Epithelial cell of proximal tubule (primary cell): ENCODE measurements at regions not wholly inside any gene's neighbourhood (a gene's known extent, or its start where the extent isn't known, plus 50 kb on each side); places are given as distances from the start of the nearest gene placed in this dataset.

Experiments used
- DNase-seq: peaks from one replicate; pipeline ENCODE4 v3.0.0-alpha.2; 2011; ENCODE audit warnings: low read depth
- H3K4me3 ChIP-seq: 2 replicates; pipeline ENCODE4 v1.5.1; 2011; ENCODE audit warnings: low read depth, mild to moderate bottlenecking, low read length
- TF ChIP-seq, protein P1 (sequence below): conservative IDR thresholded peaks from 2 replicates; pipeline ENCODE4 v1.5.1; 2012; ENCODE audit warnings: low read depth, mild to moderate bottlenecking, low read length

DNA sequence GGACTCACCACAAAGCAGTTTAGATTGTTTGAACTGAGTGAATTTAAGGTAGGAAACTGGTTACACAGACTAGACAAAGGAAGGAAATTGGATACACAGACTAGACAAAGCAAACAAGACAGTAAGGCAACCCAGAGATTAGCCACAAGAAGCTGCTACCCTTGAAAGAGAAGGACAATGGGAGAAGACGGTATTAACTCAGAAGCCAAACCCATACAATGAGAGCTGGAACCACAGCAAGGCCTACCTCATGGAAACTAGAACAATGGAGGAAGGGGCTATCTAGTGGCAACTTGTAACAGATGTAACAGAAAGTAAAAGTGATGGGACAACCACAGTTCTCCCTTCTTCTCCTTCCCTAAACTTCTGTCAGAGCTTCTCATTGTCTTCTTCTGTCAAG lies 410.9 kb upstream of the SPRY2 start:
- no peak for DNase-seq
- TF ChIP-seq, protein P1, sequence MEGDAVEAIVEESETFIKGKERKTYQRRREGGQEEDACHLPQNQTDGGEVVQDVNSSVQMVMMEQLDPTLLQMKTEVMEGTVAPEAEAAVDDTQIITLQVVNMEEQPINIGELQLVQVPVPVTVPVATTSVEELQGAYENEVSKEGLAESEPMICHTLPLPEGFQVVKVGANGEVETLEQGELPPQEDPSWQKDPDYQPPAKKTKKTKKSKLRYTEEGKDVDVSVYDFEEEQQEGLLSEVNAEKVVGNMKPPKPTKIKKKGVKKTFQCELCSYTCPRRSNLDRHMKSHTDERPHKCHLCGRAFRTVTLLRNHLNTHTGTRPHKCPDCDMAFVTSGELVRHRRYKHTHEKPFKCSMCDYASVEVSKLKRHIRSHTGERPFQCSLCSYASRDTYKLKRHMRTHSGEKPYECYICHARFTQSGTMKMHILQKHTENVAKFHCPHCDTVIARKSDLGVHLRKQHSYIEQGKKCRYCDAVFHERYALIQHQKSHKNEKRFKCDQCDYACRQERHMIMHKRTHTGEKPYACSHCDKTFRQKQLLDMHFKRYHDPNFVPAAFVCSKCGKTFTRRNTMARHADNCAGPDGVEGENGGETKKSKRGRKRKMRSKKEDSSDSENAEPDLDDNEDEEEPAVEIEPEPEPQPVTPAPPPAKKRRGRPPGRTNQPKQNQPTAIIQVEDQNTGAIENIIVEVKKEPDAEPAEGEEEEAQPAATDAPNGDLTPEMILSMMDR, result no peak
- no peak overlapping the region for H3K4me3 ChIP-seq

DNA sequence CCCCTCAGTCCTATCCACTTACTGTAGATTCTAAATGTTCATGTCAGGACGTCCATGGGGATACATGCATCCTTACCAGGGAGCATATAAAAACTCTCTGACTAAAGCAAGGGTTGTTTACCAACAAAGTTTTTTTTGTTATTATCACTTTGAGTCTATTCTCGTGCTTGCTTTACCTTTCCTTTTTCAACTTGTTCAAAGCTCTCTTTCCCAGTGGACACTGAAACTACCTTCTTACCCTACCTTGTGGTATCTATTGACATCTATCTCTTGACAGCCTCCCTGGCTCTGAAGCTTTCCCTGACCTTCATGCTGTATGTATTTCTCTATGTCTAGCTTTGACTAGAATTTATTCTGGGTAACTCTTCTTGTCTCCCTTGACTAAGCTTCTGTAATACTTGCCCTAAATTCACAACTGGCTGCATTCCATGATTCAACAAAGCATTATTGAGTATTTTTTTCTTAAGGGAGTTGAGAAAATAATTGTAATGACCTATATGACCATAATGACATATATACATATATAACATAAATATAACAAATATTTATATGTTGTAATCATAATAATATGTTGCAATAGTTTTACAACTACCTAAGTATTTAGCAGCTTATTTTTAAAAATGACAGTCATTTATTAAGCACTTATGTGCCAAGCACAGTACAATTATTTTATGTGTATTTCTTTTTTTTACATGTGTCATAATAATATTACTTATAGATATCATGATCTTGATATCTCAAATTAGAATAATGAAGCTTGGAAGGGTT lies 403.4 kb upstream of the SPRY2 start:
- no peak for DNase-seq
- no peak overlapping the region for H3K4me3 ChIP-seq
- TF ChIP-seq, protein P1, result no peak

DNA sequence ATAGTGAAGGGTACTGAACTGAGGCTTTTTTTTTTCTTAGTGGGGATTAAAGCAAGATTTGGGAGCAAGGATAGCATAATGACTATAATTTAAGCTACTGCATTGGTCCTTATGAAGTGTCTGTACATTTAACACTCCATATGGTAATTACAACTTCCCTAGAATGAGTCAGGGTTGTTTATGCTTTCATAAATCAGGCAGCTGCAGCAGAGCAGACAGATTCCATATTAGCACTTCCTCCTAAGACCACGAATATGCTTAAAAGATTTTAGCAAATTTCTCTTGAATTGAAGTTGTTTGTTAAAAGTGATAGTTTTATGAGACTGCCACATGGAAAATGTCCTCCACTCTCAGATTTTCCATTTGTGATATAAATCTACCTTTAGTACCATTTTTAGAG lies 401.1 kb upstream of the SPRY2 start:
- TF ChIP-seq, protein P1, result no peak

DNA sequence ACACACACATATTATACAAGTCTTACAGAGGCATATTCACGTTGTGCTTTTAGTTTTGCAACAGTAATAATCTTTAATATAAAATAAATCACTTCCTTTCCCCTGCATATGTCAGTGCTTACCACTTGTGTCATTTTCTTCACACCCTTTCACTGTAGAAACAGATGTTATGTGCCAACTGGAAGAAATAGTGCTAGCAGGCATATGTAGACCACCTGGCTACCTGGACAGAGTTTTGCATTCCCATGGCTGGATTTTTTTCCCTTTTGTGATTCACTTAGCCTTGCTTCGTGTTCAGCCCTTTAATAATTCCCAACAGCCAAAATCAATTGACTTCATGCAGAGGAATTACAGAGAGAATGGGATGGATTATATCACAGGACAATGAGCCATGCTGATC lies 399.1 kb upstream of the SPRY2 start:
- TF ChIP-seq, protein P1, result no peak
- H3K4me3 ChIP-seq, result no peak overlapping the region
- DNase-seq, result no peak

More for the DNA sequence above, 401.1 kb upstream of the SPRY2 start:
- H3K4me3 ChIP-seq, result no peak overlapping the region
- DNase-seq, result no peak

DNA sequence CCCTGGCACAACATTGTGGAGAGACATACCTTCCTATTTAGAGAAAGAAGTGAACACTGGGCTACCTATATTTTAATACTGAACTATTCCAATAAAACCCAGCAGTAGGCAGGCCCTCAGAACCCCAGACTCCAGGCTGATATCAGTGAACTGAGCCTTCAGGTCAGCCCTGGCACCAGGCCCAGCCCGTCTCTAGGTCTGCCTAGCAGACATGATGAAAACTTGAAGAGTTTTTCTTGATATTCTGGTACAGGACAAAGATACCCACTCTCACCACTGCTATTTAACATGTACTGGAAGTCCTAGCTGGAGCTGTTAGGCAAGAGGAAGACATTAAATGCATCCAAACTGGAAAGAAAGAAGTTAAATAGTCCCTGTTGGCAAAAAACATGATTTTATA lies 396.6 kb upstream of the SPRY2 start:
- H3K4me3 ChIP-seq, result no peak overlapping the region
- TF ChIP-seq, protein P1, result no peak
- no peak for DNase-seq

DNA sequence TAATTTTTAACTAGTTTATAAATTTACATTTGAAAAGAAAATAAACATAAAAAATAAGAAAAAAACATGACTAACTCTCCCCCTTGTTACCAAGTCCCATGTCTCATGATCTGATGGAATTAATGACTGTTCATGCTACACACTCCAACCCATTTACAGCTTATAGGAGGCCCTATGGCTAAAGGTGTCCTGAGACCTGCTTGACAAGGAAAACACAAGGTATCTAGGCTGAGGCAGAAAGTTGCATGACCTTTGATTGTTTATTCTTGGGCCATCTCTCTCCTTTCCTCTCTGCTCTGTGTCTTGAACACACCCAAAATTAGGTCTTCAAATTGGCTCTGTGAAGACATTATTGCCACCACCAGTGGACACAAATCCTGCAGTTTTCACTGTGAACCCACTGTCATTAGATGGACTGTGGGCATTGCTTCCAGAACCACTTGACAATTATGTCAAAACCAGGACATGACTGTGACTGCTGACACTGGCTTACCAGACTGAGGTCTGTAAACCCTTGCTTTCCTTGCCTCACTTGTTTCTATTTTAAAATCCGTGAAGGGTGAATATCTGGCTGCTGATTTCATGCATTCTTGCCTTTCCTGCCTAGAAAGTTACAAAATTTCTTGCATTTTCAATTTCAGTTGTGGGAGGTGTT lies 386.5 kb upstream of the SPRY2 start:
- DNase-seq, result no peak
- H3K4me3 ChIP-seq, result no peak overlapping the region
- TF ChIP-seq, protein P1, result no peak
